ENCODE measurements at regions not wholly inside any gene's neighbourhood (a gene's known extent, or its start where the extent isn't known, plus 50 kb on each side); places are given as distances from the start of the nearest gene placed in this dataset.

- DNase-seq: no peak
These were observed 248.3 kb upstream of the GLI3 start for GRCh38 chr7:42485301-42485766.

GRCh38 chr7:42483886-42484285, 246.9 kb upstream of the GLI3 start:
- no peak for DNase-seq

GRCh38 chr7:42479816-42480633, 243.0 kb upstream of the GLI3 start:
- DNase-seq: no peak

- DNase-seq: no peak
These were observed 242.4 kb upstream of the GLI3 start for GRCh38 chr7:42479452-42479815.

- no peak for DNase-seq
These were observed 241.7 kb upstream of the GLI3 start for GRCh38 chr7:42478717-42479116.

GRCh38 chr7:42476255-42476654, 239.2 kb upstream of the GLI3 start:
- DNase-seq: no peak

GRCh38 chr7:42475082-42475481, 238.1 kb upstream of the GLI3 start:
- DNase-seq: no peak

- DNase-seq: no peak
These were observed 236.1 kb upstream of the GLI3 start for GRCh38 chr7:42473099-42473498.

- no peak for DNase-seq
These were observed 234.7 kb upstream of the GLI3 start for GRCh38 chr7:42471573-42472174.

- no peak for DNase-seq
These were observed 232.3 kb upstream of the GLI3 start for GRCh38 chr7:42469341-42469740.

- no peak for DNase-seq
These were observed 231.5 kb upstream of the GLI3 start for GRCh38 chr7:42468471-42468870.

GRCh38 chr7:42461537-42461936, 224.5 kb upstream of the GLI3 start:
- DNase-seq: no peak

- no peak for DNase-seq
These were observed 223.9 kb upstream of the GLI3 start for GRCh38 chr7:42460933-42461332.

- DNase-seq: no peak
These were observed 223.1 kb upstream of the GLI3 start for GRCh38 chr7:42460148-42460547.

GRCh38 chr7:42457663-42458062, 220.7 kb upstream of the GLI3 start:
- no peak for DNase-seq

GRCh38 chr7:42456756-42457276, 219.8 kb upstream of the GLI3 start:
- DNase-seq: no peak

- DNase-seq: peak; percentile 36
These were observed 219.3 kb upstream of the GLI3 start for GRCh38 chr7:42456267-42456666.

- DNase-seq: no peak
These were observed 216.9 kb upstream of the GLI3 start for GRCh38 chr7:42453931-42454361.

GRCh38 chr7:42452356-42452755, 215.3 kb upstream of the GLI3 start:
- DNase-seq: no peak

GRCh38 chr7:42449431-42449830, 212.4 kb upstream of the GLI3 start:
- DNase-seq: no peak

GRCh38 chr7:42448901-42449300, 211.9 kb upstream of the GLI3 start:
- no peak for DNase-seq

- DNase-seq: no peak
These were observed 208.7 kb upstream of the GLI3 start for GRCh38 chr7:42445691-42446090.

- no peak for DNase-seq
These were observed 203.9 kb upstream of the GLI3 start for GRCh38 chr7:42440951-42441350.

- no peak for DNase-seq
These were observed 195.6 kb upstream of the GLI3 start for GRCh38 chr7:42432644-42433043.
